ENCODE measurements at regions not wholly inside any gene's neighbourhood (a gene's known extent, or its start where the extent isn't known, plus 50 kb on each side); places are given as distances from the start of the nearest gene placed in this dataset.
A peak's percentile ranks its signal among the peaks of the same experiment; 100 is the strongest.
"Not testable (repeated sequence)": the region's sequence is repeated elsewhere in the genome, so short reads cannot be mapped to it uniquely, and the experiment has no call there.

DNA sequence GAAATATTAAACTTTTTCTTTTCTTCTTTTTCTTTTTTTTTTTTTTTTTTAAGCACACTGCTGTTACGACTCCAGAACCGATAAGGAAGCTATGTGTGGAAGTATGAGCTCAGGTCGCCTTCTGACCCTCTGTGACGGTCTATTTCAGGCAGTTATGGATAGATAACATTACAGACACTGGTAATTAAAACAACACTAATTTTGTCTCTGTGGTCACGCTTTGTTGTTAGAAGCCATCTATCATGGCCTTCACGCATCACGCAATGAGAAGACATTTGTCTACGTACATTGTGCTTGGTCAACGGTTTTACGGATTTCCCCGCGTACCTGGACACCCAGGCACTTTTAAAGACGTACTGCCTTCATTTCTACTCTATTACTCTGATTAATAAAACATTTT lies 306.0 kb upstream of the ZNF507 start:
- no peak for DNase-seq (ENCODE audit: low spot score)

DNA sequence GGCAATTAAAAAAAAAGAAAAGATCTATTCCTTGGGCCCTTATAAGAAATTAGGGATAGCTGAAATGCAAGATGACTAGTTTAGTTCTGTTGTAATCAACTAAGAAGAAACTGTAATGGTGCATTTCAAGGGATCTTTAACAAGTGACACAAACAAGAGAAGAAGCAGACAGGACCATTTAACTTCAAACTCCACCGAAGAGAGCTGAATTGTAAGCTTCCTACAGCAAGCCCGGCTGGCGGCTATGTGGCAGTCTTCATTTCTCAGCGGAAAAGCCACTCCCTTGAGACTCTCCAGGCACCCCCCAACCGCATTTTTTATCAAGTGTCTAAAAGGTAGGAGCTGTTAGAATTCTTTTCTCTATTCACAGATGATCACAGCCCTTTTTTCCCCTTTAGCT lies 305.2 kb upstream of the ZNF507 start:
- DNase-seq (ENCODE audit: low spot score) = no peak

DNA sequence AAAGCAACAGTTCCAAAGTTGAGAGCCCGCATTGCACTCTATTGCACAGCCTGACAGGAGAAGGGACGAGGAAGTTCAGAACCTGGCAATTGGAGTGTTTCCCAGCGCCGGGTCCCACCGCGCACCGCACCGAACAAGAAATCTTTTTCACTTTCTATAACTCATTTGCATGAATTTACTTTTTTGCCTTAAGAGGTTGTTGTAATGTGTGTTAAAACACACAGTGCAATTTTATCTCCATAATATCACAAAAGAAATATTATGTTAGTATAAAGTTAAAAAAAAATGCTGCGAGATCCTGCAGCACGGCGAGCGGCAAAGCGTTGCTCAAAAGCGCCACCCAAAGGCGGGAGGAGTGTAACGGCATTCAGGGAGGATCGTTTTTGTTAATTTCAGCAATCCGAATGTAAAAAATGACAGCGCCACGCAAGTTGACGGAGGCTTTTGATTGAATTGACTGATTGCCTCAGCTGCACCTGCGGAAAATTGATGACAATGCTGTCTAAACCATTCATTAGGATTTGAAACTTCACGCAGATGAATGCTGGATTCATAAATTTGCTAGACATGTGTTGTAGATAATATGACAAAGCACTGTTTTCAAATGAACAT lies 303.6 kb upstream of the ZNF507 start:
- peak; percentile 42 for DNase-seq (ENCODE audit: low spot score)

DNA sequence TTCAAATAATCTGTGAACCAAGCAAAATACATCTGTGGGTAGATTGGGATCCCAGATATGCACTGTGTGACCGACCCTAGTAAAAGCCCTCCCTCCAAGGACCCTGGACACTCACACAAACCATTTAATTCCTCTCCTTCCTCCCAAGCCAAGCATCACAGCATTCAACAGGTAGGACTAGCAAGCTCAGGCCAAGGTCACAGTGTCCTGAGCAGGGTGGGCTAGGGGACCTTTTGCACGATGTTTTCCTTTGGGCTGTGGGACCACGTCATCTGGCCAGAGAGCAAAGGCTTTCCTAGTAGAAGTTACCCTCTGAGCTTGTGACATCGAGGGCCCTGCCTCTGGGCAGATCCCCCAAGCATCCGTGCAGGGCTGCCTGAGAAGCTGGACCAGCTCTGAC lies 297.6 kb upstream of the ZNF507 start:
- DNase-seq (ENCODE audit: low spot score) = no peak

DNA sequence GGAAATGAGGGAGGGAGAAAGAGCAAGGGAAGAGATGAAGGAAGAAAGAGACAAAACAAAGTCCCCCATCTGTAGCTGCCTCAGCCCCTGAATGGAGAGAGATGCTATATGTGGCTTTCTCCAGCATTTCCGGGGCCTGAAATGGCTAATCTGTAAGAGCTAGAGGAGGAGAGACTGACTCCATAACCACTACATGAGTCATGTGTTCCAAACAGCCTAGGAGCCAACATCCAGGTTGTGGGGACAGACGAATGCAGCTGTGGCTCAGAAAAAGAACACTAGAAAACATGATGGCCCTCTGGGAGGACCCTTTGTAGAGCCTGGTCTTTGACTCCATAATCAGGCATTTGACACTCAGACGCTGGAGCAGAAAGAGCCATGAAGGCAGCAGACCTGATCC lies 292.0 kb upstream of the ZNF507 start:
- DNase-seq (ENCODE audit: low spot score) = no peak

DNA sequence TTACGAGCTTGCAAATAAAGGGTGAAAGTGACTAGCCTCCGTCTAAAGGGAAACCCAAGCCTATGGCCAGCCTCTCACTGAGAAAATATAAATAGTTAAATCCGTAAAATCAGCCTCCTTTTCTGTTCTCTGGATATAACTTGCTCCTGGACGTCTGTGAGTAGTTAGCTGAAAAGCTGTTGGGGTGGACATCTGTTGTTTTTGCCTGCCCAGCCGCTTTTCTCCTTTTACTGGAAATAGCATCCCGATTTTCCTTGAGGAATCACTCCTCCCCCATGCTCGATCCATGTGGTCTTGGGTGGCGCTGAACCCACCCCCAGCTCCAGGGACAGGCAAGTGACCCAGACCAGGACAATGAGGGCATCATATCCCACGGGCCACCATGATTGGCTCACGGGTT lies 291.5 kb upstream of the ZNF507 start:
- DNase-seq (ENCODE audit: low spot score) = no peak

DNA sequence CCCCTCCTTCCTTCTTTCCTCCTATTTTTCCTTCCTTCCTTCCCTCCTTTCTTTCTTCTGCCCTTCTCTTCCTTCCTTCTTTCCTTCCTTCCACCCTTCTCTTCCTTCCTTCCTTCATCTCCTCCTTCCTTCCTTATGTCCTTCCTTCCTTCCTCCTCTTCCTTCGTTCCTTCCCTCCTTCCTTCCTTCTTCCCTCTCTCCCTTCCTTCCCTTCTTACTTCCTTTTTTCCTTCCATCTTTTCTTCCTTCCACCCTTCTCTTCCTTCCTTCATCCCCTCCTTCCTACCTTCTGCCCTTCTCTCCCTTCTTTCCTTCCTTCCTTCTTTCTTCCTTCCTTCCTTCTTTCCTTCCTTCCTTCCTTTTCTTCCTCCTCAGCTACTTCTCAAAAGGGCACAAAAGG lies 287.3 kb upstream of the ZNF507 start:
- no peak for DNase-seq (ENCODE audit: low spot score)

DNA sequence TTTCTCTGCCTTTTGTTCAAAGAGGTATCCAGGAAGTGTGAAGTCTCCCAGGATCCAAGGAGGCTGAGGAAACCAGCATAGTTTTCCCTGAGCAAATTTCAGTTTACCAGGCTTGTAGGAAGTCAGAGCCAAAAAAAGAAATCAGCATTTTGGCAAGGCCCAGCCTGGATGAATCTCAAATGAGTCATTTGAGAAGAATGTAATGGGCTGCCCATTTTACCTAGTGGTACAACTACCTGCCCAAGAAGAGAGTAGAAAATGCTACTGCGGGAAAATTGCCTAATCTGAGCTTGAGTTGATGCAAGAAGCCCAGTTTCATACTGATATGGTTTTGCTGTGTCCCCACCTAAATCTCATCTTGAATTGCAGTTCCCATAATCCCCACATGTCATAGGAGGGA lies 284.1 kb upstream of the ZNF507 start:
- DNase-seq (ENCODE audit: low spot score) = no peak

DNA sequence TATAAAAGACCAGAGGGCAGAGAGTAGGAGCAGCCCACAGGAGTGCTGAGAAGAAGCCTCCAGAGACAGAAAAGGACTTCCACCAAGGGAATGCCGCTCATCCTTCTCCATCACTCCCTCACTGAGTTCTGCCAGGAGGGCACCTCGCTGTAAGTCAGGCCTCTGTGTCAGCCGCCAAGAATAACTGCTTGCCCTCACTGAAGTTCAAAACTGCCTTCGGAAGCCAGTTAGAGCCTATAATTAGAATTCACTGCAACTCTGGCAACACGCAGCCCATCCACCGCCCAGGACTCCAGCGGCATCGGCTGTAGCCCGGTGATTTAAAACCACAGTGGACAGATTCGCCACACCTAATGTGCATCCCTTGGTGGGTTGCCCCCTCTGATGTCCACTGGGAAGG lies 281.8 kb upstream of the ZNF507 start:
- no peak for DNase-seq (ENCODE audit: low spot score)

DNA sequence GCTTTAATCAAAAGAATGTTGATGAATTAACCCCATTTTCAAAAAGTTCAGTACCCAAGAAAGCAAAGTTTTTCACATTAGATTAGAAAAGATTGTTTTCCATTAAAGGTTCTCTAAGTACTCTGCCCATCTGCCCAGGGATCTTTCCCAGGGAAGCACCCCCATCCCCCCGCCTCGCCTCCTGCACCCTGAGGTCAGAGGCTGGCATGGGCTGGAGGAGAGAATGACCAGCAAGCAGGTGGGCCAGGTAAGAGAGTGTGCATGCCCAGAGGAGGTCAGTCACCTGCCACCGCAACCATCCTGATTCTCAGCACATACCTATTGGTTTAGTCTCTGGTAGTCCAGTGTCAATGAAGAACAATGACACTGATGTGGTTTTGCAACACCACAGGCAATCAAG lies 279.4 kb upstream of the ZNF507 start:
- DNase-seq (ENCODE audit: low spot score) = no peak

DNA sequence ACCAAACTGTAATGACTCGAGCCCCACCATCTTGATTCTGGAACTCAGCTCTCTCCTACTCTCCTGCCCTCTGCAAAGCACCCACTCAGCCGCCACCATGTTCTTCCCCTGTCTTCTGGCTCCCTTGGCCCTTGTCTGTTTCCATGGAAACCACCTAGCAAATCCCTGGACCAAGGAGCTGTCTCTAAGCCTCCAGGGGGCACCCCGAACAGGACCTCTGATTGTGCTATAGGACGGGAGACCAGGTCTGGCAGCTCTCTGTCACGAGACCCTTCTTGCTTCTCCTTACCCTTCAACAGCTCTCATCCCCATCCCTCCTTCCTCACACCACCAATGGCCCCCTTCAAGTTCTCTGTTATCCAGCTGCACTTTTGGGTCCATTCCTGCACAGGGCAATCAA lies 277.7 kb upstream of the ZNF507 start:
- no peak for DNase-seq (ENCODE audit: low spot score)

DNA sequence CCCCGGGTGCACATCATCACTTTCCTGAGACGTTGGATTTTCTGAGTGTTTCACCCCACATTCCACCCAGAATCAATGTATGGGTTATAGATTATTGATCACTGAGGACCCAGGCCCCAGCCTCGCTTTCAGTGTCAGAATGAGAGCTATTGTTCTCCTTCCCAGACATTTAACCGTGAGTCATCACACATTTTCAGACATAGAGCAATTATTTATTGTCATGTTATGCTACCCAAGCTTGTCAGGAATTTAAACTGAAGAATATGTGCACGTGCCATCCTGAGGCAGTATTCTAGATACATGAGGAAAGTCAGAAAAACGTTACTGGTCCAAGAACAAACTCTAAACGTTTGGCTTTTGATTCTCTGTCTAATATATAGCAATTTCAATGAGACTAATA lies 276.6 kb upstream of the ZNF507 start:
- DNase-seq (ENCODE audit: low spot score) = no peak

DNA sequence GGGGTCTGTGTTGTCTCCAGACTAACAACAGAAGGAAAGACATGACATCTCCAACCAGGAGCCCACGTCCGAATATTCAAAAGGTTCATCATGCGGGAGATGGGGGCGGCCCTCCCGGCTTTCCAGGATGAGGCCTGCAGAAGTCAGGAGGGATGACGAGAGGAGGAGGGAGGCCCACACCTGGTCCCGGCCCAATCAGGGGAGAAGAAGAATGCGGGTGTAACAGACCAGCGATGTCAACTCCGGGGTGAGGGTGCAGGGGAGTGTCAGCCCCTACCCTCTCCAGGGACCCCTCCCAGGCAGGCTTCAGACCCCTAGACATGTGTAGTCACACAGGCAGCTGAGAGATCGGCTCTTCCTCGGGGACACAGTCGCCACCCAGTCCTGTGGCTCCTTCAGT lies 275.3 kb upstream of the ZNF507 start:
- no peak for DNase-seq (ENCODE audit: low spot score)

DNA sequence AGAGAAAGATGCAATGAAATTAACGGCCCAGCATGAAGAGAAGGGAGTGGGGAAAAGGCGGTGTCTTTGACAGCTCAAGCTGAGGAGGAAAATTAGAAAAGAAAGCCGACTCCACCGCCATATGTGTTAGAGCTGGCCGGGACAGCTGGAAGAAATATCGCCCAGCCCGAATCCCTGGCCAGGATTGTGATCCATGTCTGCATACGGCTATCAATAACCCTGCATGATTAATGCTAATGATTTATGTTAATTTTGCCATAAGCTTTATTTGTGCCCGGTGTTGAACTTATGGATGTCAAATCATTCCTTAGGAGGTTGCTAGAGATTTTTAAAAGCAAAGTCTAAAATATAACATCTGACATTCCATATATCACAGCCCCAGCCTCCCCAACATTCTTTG lies 263.4 kb upstream of the ZNF507 start:
- no peak for DNase-seq (ENCODE audit: low spot score)

DNA sequence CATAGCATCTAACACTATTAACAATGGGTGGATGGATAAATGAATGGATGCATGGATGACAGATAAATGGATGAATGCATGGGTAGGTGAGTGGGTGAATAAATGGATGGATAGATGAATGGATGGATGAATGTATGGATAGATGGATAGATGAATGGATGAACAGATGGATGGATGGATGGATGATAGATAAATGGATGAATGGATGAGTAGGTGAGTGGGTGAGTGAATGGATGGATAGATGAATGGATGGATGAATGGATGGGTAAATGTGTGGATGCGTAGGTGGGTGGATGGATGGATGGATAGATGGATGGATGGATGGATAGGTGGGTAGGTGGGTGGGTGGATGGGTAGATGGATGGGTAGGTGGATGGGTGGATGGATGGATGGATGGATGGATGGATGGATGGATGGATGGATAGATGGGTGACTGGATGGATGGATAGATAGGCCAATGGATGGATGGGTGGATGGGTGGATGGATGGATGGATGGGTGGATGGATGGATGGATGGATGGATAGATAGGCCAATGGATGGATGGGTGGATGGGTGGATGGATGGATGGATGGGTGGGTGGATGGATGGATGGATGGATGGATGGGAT lies 260.6 kb upstream of the ZNF507 start:
- not testable (repeated sequence) for DNase-seq (ENCODE audit: low spot score)

DNA sequence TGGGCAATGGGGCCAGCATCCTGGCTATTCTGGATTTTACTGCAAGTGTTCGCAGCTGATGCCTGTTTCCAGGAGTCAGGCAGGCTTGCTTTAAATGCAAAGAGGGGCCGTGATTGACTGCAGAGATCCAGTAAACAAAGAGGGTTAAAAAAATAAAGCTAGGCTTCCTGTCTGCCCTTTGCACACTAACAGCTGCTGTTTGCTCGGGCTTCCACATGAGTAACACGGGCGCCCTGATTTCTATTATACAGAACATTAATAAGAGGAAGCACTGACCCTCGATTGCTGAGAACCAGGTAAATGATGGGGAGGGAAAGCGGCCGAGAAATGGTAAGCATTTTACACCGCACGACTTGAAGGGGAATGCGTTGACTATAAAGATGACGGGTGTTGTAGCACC lies 254.2 kb upstream of the ZNF507 start:
- no peak for DNase-seq (ENCODE audit: low spot score)

DNA sequence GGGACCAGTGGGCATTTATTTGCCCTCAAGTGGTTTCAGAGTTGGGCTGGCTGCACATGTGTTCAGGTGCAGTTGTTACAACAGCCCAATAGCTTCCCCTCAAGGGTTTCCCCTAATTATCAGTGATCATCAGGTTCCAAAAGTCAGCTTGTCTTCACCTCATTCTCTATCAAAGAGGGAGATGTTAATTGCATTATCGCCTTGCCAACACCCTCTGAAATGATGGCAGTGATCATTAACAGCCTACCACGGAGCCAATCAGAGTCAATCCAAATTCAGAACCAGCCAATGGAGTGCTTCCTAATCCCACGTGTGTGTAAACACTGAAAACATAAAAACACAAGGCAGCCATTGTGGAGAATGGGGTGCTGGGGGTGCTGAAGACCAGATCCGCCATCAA lies 248.4 kb upstream of the ZNF507 start:
- no peak for DNase-seq (ENCODE audit: low spot score)

DNA sequence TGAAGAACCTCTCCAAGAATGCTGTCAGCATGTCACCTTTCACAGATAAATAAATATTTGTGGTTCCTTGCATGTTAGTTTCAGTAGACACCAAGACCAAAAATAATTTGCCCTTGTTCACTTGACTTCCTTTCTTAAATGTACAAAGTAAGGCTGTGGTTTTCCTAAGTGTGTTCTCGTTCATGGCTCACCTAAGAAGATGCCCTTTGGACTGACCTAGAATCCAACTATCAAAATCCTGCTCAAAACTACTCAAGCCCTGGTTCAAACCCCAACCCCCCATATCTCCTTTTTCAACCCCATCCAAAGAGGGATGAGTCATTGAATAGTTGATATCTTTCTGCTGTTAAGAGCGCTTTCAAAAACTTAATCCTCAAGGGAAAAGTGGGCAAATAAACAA lies 247.8 kb upstream of the ZNF507 start:
- DNase-seq (ENCODE audit: low spot score) = no peak

DNA sequence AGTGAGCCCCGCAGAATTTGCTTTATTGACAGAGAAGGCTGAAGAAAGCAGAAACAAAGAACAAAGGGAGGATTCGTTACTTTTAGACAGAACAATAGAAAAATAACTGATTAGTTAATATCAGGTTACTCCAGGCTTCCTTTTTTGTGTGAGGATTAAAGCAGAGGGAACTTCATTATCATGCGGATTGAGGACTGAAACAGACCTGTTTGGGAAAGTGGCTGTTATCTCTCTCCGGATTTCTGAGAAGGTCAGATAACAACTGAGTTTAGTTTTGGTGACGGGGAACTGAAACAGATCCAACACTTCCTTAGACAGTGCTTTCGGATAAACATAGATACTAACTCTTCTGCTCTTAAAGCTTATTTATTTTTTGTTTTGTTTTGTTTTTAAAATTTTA lies 246.4 kb upstream of the ZNF507 start:
- no peak for DNase-seq (ENCODE audit: low spot score)

DNA sequence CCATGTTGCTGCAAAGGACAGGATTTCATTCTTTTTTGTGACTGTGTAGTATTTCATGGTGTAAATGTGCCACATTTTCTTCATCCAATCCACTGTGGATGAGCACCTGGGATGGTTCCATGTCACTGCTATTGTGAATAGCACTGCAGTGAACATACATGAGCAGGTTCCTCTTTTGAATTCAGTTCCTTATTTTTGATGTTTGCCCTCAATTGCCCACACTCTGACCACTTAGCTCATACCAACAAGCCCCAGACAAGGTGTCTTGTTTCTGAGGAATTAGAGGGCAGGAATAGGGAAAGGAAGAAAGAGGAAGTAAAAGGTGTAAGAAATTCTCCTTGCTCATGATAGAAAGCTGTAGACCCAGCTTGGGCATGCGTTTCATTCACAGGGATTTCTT lies 244.2 kb upstream of the ZNF507 start:
- DNase-seq (ENCODE audit: low spot score) = no peak

DNA sequence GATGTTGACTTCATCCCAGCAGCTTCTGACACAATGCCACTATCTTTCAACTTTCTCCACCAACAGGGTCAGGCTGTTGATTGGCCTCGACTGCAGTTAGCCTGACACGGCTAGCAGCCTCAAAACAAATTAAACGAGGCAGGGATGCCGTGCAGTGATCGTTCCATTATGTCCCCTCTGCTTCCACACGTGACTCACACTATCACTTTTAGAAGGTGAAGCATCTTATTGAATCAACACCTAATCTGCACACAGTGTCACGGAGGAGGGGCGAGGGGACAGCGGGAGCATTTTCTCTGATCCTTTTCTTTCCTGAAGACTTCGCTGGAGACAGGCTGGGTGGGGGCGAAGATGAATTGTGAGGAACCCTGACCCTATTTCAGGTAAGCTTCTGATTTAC lies 241.9 kb upstream of the ZNF507 start:
- DNase-seq (ENCODE audit: low spot score) = no peak

DNA sequence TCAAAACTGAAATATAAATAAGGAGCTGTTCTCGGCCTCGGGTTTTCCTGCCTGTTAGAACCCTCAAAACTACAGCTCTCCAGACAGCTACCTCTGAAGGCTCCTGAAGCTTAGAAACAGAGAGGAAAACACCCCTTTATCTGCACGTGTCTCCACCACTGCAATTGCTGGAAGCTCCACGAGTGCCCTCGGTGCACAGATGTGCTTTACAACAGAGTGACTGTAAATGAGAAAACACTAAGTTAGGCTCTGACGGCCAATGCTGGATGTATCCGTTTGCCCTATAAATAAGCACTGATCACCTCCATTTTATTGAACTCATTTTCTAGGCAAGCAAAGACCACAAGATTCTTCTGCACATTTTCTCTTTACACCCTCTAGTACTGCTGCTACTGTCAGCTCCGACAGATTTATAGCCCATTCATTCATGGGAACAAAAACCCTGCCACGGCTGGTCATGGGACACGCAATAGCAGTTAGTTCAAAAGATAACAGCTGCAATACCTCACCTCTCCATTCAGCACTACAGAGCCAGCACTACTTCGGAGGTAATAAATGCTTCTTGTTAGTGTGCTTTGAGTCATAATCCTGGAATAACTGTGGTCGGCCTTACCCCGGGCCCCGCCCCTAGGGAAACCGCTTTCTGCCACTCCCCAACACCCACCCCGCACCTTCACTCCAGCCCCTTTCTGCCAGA lies 241.1 kb upstream of the ZNF507 start:
- DNase-seq (ENCODE audit: low spot score) = no peak

DNA sequence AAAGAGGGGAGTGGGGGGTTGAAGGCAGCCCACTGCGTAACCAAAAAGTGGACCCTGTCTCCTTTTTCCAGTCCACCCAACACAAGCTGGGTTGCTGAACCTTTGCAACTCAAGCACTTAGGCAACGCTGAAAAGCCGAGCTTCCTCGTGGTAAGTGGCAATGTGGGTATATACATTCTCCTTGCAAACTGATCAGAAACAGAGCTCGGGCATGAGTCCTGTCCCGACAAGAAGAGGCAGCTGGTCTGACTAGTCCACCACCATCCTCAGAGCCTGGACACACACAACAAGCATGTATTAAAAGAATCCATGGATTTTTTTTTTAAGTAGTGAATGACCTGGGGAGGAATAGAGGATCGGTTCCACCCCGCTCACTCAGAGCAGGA lies 240.6 kb upstream of the ZNF507 start:
- no peak for DNase-seq (ENCODE audit: low spot score)

Data from AG08395 (cell line).